ENCODE measurements at regions not wholly inside any gene's neighbourhood (a gene's known extent, or its start where the extent isn't known, plus 50 kb on each side); places are given as distances from the start of the nearest gene placed in this dataset.
"Not testable (repeated sequence)": the region's sequence is repeated elsewhere in the genome, so short reads cannot be mapped to it uniquely, and the experiment has no call there.

DNA sequence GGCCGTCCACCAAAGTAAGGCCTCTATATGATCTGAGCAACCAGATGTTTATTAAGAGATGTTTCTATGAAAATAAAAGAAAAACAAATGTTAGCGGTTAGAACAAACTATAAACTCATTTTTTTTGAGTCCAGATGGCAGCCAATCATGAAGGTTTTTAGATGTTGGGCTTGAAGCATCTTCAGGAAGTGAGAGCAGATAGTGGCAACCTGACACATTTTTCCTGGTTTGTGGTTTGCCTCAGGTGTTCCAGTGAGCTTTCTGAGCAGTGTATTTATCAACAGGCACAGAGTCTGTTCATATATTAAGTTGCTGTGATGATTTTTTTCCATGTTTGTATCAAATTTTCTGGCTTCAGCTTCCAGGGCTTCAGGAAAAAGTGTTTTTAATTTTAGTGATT lies 1468.0 kb downstream of the KHDRBS2 start:
- H3K18ac ChIP-seq (ENCODE audit: low read depth, low read length); H4K5ac ChIP-seq (ENCODE audit: low read depth, low read length); H3K79me1 ChIP-seq (ENCODE audit: low read depth in 1 of 2, low read length in 2 of 2); H3K36me3 ChIP-seq (ENCODE audit: control insufficient read depth, insufficient read depth, low read length); in situ Hi-C loops (cut with MboI; ENCODE audit: low sequenced_read_pairs); H3K27ac ChIP-seq (ENCODE audit: insufficient read depth, low read length); H4K8ac ChIP-seq (ENCODE audit: low read depth in 2 of 2, low read length in 2 of 2); H3K14ac ChIP-seq (replicated peaks; ENCODE audit: low read depth, low read length); intact Hi-C loops (cut with micrococcal nuclease); H3K23ac ChIP-seq (ENCODE audit: low read depth, low read length); H3K4me3 ChIP-seq (ENCODE audit: insufficient read depth, low read depth, low read length); H2AFZ ChIP-seq (replicated peaks; ENCODE audit: low read length, poor library complexity); H3K9ac ChIP-seq (ENCODE audit: low read depth, low read length); H3K9me1 ChIP-seq (ENCODE audit: insufficient read depth, low read length); H3K27me3 ChIP-seq (ENCODE audit: control insufficient read depth, insufficient read depth, low read length); H3K4me2 ChIP-seq (ENCODE audit: low read depth, low read length); H2BK120ac ChIP-seq (ENCODE audit: low read depth, low read length); H2BK15ac ChIP-seq (ENCODE audit: low read depth, low read length); H3K9me3 ChIP-seq (ENCODE audit: control insufficient read depth, insufficient read depth, low read length); H3K4me1 ChIP-seq (ENCODE audit: control insufficient read depth, insufficient read depth, low read length); H3K56ac ChIP-seq (ENCODE audit: extremely low read depth, insufficient read depth, low read length); DNase-seq; H2AK5ac ChIP-seq (ENCODE audit: low read depth, low read length); CTCF ChIA-PET; H2BK20ac ChIP-seq (ENCODE audit: low read depth, low read length); H2AK9ac ChIP-seq (replicated peaks; ENCODE audit: low read depth, low read length, poor library complexity); dilution Hi-C loops (cut with HindIII; ENCODE audit: low sequenced_read_pairs, unreplicated experiment); H3K4ac ChIP-seq (ENCODE audit: low read depth, low read length); POLR2A ChIA-PET (ENCODE audit: unreplicated experiment); ATAC-seq (ENCODE audit: low read depth); H4K91ac ChIP-seq (ENCODE audit: insufficient read depth, low read depth, low read length); H2BK5ac ChIP-seq (ENCODE audit: low read depth, low read length, poor library complexity, severe bottlenecking); BruUV-seq (replicated peaks); H4K20me1 ChIP-seq (ENCODE audit: insufficient read depth, low read length): not testable (repeated sequence)
- no CpG with 5 or more reads among the region's 2 CpGs for WGBS, 2 experiments (ENCODE audit: extremely low coverage in 2 of 2, insufficient read length in 1 of 2)

DNA sequence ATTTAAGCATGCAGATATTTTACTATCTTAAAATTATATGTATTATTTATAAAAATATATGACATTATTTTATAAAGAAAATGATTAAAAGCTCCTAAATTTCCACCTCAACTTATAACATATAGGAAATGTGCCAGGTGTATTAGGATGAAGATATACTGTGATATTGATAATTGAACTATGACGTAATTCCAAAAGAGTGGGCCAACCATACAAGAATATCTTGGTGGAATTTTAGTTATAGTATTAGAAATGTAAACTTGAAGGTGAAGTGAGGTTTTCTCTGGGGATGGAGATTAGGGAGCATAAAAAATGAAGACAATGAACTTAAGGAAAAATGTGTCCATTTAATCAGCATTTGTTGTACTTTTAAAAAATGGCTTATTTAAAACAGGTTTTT lies 1471.2 kb downstream of the KHDRBS2 start:
- H2BK5ac ChIP-seq (ENCODE audit: low read depth, low read length, poor library complexity, severe bottlenecking); H3K14ac ChIP-seq (replicated peaks; ENCODE audit: low read depth, low read length); H2AK5ac ChIP-seq (ENCODE audit: low read depth, low read length); H3K56ac ChIP-seq (ENCODE audit: extremely low read depth, insufficient read depth, low read length); H3K23ac ChIP-seq (ENCODE audit: low read depth, low read length); H4K91ac ChIP-seq (ENCODE audit: insufficient read depth, low read depth, low read length); H3K9me1 ChIP-seq (ENCODE audit: insufficient read depth, low read length); H3K4ac ChIP-seq (ENCODE audit: low read depth, low read length); BruUV-seq (replicated peaks); CTCF ChIA-PET; H2BK20ac ChIP-seq (ENCODE audit: low read depth, low read length); intact Hi-C loops (cut with micrococcal nuclease); H4K8ac ChIP-seq (ENCODE audit: low read depth in 2 of 2, low read length in 2 of 2); H3K36me3 ChIP-seq (ENCODE audit: control insufficient read depth, insufficient read depth, low read length); H2AFZ ChIP-seq (replicated peaks; ENCODE audit: low read length, poor library complexity); H2BK15ac ChIP-seq (ENCODE audit: low read depth, low read length); in situ Hi-C loops (cut with MboI; ENCODE audit: low sequenced_read_pairs); POLR2A ChIA-PET (ENCODE audit: unreplicated experiment); H3K27me3 ChIP-seq (ENCODE audit: control insufficient read depth, insufficient read depth, low read length); H3K4me2 ChIP-seq (ENCODE audit: low read depth, low read length); dilution Hi-C loops (cut with HindIII; ENCODE audit: low sequenced_read_pairs, unreplicated experiment); H3K4me1 ChIP-seq (ENCODE audit: control insufficient read depth, insufficient read depth, low read length); H2BK120ac ChIP-seq (ENCODE audit: low read depth, low read length); DNase-seq; H3K9ac ChIP-seq (ENCODE audit: low read depth, low read length); H3K18ac ChIP-seq (ENCODE audit: low read depth, low read length); H3K4me3 ChIP-seq (ENCODE audit: insufficient read depth, low read depth, low read length); H2AK9ac ChIP-seq (replicated peaks; ENCODE audit: low read depth, low read length, poor library complexity); H3K27ac ChIP-seq (ENCODE audit: insufficient read depth, low read length); H3K79me1 ChIP-seq (ENCODE audit: low read depth in 1 of 2, low read length in 2 of 2); H4K5ac ChIP-seq (ENCODE audit: low read depth, low read length); H4K20me1 ChIP-seq (ENCODE audit: insufficient read depth, low read length); ATAC-seq (ENCODE audit: low read depth); H3K9me3 ChIP-seq (ENCODE audit: control insufficient read depth, insufficient read depth, low read length): not testable (repeated sequence)
- no CpG with 5 or more reads among the region's 1 CpG for WGBS, 2 experiments (ENCODE audit: extremely low coverage in 2 of 2, insufficient read length in 1 of 2)

Data from IMR-90 (cell line).